ENCODE measurements at regions not wholly inside any gene's neighbourhood (a gene's known extent, or its start where the extent isn't known, plus 50 kb on each side); places are given as distances from the start of the nearest gene placed in this dataset.

DNA sequence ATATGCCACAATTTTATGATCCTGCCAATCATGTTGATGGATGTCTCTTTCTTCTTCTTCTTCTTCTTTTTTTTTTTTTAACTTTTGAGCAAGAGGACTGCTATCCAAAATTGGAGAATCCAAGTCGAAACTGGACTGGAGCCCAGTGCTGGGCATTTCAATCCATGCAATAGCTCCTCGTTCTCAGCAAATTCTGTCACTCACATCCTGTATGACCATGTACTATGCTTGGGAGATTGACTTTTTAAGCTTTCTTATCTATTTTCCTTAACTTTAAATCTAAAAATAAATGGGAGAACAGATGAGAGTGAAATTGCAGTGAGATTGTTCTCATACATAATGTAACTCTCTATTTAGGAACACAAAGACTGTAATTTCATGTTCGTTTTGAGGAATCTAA, 123.0 kb upstream of the PUDP start:
- no peak for DNase-seq (ENCODE audit: low read depth)
- H3K36me3 ChIP-seq (ENCODE audit: control insufficient read depth, insufficient read depth, low read length) = no peaks in the 10 kb centered on the region
- ChIA-PET POLR2A (no interaction called here), CTCF (interaction anchor here (1.0 kb wide), 1 partner anchor 52 kb away, joined by 3 read pairs; no protein-coding TSS in a partner anchor)
- TF ChIP-seq CTCF (IDR thresholded peaks at IDR 0.05; ENCODE audit: insufficient read depth, low read depth, low read length) = no peak
- H3K4me3 ChIP-seq (ENCODE audit: low read depth, low read length) = no peak overlapping the region
- no peaks in the 10 kb centered on the region for H3K27me3 ChIP-seq (ENCODE audit: control insufficient read depth, insufficient read depth, low read length)

GRCh38 chrX:7269991-7270390, 122.0 kb upstream of the PUDP start:
- no peaks in the 10 kb centered on the region for H3K36me3 ChIP-seq (ENCODE audit: control insufficient read depth, insufficient read depth, low read length)
- ChIA-PET POLR2A (no interaction called here), CTCF (no interaction called here)
- DNase-seq (ENCODE audit: low read depth) = peak; percentile 23
- H3K4me3 ChIP-seq (ENCODE audit: low read depth, low read length) = no peak overlapping the region
- TF ChIP-seq CTCF (IDR thresholded peaks at IDR 0.05; ENCODE audit: insufficient read depth, low read depth, low read length) = no peak
- H3K27me3 ChIP-seq (ENCODE audit: control insufficient read depth, insufficient read depth, low read length) = no peaks in the 10 kb centered on the region

DNA sequence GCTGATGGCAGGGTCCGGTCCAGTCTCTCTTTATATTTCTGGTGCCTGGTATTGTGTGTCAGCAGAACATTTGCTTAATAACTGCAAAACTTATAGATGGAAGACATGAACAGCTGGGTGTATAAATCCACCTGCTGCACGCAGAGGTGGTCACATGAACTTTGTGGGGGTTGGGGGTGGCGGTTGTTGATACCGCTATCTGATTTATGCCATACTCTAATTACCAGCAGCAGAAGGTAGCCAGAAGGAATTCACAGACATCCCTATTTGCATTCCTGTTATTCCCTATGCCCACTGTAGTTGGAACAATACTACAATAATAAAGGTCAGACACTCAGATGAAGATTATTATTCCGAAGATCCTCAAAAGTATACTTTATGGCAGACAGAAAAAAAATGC, 121.6 kb upstream of the PUDP start:
- Histone ChIP-seq H3K4me3 (ENCODE audit: low read depth, low read length) (no peak overlapping the region), H3K36me3 (ENCODE audit: control insufficient read depth, insufficient read depth, low read length) (no peaks in the 10 kb centered on the region), H3K27me3 (ENCODE audit: control insufficient read depth, insufficient read depth, low read length) (no peaks in the 10 kb centered on the region)
- no peak for DNase-seq (ENCODE audit: low read depth)
- TF ChIP-seq CTCF (IDR thresholded peaks at IDR 0.05; ENCODE audit: insufficient read depth, low read depth, low read length) = no peak
- ChIA-PET CTCF (no interaction called here), POLR2A (no interaction called here)

DNA sequence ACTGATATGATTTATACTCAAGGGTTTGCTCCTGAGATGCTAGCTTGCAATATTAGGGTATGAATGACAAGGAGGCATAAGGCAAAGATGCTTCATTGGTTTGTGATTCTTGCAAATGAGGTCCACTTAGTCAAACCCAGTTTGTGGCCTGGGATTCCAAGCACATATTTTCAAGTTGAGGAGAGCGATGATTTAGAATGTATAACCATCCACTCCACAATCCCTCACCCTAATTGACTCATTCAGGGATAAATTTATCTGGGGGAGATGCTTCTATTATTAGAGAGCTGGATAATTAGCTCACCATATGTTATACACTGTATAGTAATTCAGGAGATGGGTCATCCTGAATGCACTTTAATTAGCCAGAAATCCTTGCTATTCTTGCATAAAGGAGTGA, 118.3 kb upstream of the PUDP start:
- CTCF ChIA-PET = no interaction called here
- DNase-seq (ENCODE audit: low read depth) = no peak
- no peak for TF ChIP-seq CTCF (IDR thresholded peaks at IDR 0.05; ENCODE audit: insufficient read depth, low read depth, low read length)
- Histone ChIP-seq H3K4me3 (ENCODE audit: low read depth, low read length) (no peak overlapping the region), H3K27me3 (ENCODE audit: control insufficient read depth, insufficient read depth, low read length) (no peaks in the 10 kb centered on the region), H3K36me3 (ENCODE audit: control insufficient read depth, insufficient read depth, low read length) (no peaks in the 10 kb centered on the region)
- POLR2A ChIA-PET = interaction anchor here (0.6 kb wide), 1 partner anchor 480 kb away, joined by 3 read pairs; no protein-coding TSS in a partner anchor

- Histone ChIP-seq H3K27me3 (ENCODE audit: control insufficient read depth, insufficient read depth, low read length) (no peaks in the 10 kb centered on the region), H3K36me3 (ENCODE audit: control insufficient read depth, insufficient read depth, low read length) (no peaks in the 10 kb centered on the region), H3K4me3 (ENCODE audit: low read depth, low read length) (no peak overlapping the region)
- ChIA-PET POLR2A (no interaction called here), CTCF (interaction anchor here (1.2 kb wide), 1 partner anchor 11 kb away, joined by 3 read pairs; no protein-coding TSS in a partner anchor)
- no peak for TF ChIP-seq CTCF (IDR thresholded peaks at IDR 0.05; ENCODE audit: insufficient read depth, low read depth, low read length)
- DNase-seq (ENCODE audit: low read depth) = no peak
These were observed 116.4 kb upstream of the PUDP start for GRCh38 chrX:7264399-7264798.

All from BJ (cell line).